Testis (tissue), 2 donors: ENCODE measurements at regions not wholly inside any gene's neighbourhood (a gene's known extent, or its start where the extent isn't known, plus 50 kb on each side); places are given as distances from the start of the nearest gene placed in this dataset.

Experiments used
- POLR2A ChIP-seq: fragments of 450-650 bp; IDR thresholded peaks from one replicate; pipeline ENCODE4 v1.6.1; 2017; ENCODE audit warnings: antibody characterized with exemption, mild to moderate bottlenecking, moderate library complexity
- TF ChIP-seq, protein P1 (sequence below), 3 experiments: fragments of 450-650 bp in 2 of 3; fragments of 200-600 bp in 1 of 3; sonication (generic) in 1 of 3; IDR thresholded peaks; one replicate each; pipeline ENCODE4 v1.5.1; 2016 to 2019; ENCODE audit warnings: antibody characterized with exemption in 3 of 3, mild to moderate bottlenecking in 2 of 3, moderate library complexity in 1 of 3

DNA sequence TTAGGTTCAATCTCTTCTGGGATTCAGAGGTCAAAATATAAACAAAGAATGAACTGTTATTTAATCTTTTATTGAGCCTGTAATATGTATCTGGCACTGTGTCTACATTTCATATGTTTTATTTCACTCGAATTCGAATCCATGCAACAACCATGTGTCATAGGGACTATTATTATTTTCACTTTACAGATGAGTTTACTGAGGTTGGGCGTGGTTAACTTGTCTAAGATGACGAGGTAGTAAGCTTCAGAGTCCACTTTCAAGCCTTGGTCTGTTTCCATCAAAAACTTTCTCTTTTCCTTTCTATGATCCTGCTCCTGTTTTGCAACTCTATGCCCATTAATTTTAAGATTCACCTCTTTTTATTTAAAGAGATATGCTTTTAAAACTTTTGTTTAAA is 55.2 kb upstream of the DMAC1 start:
- TF ChIP-seq, protein P1, sequence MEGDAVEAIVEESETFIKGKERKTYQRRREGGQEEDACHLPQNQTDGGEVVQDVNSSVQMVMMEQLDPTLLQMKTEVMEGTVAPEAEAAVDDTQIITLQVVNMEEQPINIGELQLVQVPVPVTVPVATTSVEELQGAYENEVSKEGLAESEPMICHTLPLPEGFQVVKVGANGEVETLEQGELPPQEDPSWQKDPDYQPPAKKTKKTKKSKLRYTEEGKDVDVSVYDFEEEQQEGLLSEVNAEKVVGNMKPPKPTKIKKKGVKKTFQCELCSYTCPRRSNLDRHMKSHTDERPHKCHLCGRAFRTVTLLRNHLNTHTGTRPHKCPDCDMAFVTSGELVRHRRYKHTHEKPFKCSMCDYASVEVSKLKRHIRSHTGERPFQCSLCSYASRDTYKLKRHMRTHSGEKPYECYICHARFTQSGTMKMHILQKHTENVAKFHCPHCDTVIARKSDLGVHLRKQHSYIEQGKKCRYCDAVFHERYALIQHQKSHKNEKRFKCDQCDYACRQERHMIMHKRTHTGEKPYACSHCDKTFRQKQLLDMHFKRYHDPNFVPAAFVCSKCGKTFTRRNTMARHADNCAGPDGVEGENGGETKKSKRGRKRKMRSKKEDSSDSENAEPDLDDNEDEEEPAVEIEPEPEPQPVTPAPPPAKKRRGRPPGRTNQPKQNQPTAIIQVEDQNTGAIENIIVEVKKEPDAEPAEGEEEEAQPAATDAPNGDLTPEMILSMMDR (IDR thresholded peaks at IDR 0.05): no peak
- no peak for TF ChIP-seq POLR2A
